Transverse colon (tissue), 4 donors: ENCODE measurements at regions not wholly inside any gene's neighbourhood (a gene's known extent, or its start where the extent isn't known, plus 50 kb on each side); places are given as distances from the start of the nearest gene placed in this dataset.

Source experiments
- DNase-seq: peaks from one replicate; pipeline ENCODE4 v3.0.0-alpha.2; 2019
- H3K27ac ChIP-seq, 4 donors: fragments of 200-600 bp; sonication (generic); 2 replicates each; pipeline ENCODE4 v1.5.1; 2016 to 2018; ENCODE audit warnings: inconsistent platforms in 4 of 4
- H3K27me3 ChIP-seq: fragments of 200-600 bp; sonication (generic); 2 replicates; pipeline ENCODE4 v1.5.1; 2017; ENCODE audit warnings: inconsistent platforms
- H3K36me3 ChIP-seq, 4 donors: fragments of 200-600 bp; sonication (generic); 2 replicates each; pipeline ENCODE4 v1.5.1; 2017 to 2019; ENCODE audit warnings: inconsistent platforms in 4 of 4
- H3K4me1 ChIP-seq, 4 donors: fragments of 200-600 bp; sonication (generic); 2 replicates each; pipeline ENCODE4 v1.5.1; 2017 to 2020; ENCODE audit warnings: inconsistent platforms in 4 of 4
- H3K4me3 ChIP-seq, 4 donors: fragments of 200-600 bp; sonication (generic); 1 replicate in 1 of 4; 2 replicates in 3 of 4; pipeline versions ENCODE4 v1.5.1 to v1.6.1; 2017 to 2019; ENCODE audit warnings: inconsistent platforms in 4 of 4
- H3K9me3 ChIP-seq, 2 donors: fragments of 200-600 bp; sonication (generic); 2 replicates each; pipeline ENCODE4 v1.5.1; 2017 to 2019; ENCODE audit warnings: inconsistent platforms in 2 of 2
- CTCF ChIP-seq, 5 experiments: fragments of 200-600 bp in 3 of 5; fragments of 450-650 bp in 2 of 5; sonication (generic) in 3 of 5; IDR thresholded peaks; 1 replicate in 2 of 5; 2 replicates in 3 of 5; pipeline ENCODE4 v1.5.1; 2016 to 2017; ENCODE audit warnings: antibody characterized with exemption in 5 of 5, inconsistent platforms in 3 of 5, mild to moderate bottlenecking in 2 of 5, moderate library complexity in 1 of 5
- EP300 ChIP-seq: sonication (generic); formaldehyde crosslinking; IDR thresholded peaks from one replicate; pipeline ENCODE4 v1.6.1; 2017; ENCODE audit warnings: antibody characterized with exemption, low read depth
- POLR2A ChIP-seq: fragments of 450-650 bp; IDR thresholded peaks from one replicate; pipeline ENCODE4 v1.6.1; 2016; ENCODE audit warnings: antibody characterized with exemption, mild to moderate bottlenecking, moderate library complexity
- POLR2AphosphoS5 ChIP-seq, 3 donors: sonication (generic); formaldehyde crosslinking; IDR thresholded peaks; one replicate each; pipeline ENCODE4 v1.6.1; 2016; ENCODE audit warnings: antibody characterized with exemption in 3 of 3
- WGBS, 2 donors: methylation state at CpG; one replicate each; pipeline ENCODE4 v1.1.5; 2018; ENCODE audit warnings: low coverage in 1 of 2; 5-methylcytosine and 5-hydroxymethylcytosine counted together
- in situ Hi-C, 4 donors: fragments of 200-750 bp; cut with MboI; loops; one replicate each; pipeline versions ENCODE4 v1.15.0 to v1.15.1; 2017; ENCODE audit warnings: low sequenced_read_pairs in 3 of 4, low pct_ligation_motif_present in 1 of 4, low pct_unique_long_range_greater_than_20kb in 1 of 4
- intact Hi-C: fragments of 100-400 bp; cut with DNase I; formaldehyde crosslinking; loops from one replicate; pipeline ENCODE4 v1.15.1; 2023; ENCODE audit warnings: low total_unique reads

- TF ChIP-seq EP300, result no peak
- TF ChIP-seq POLR2AphosphoS5 (IDR thresholded peaks at IDR 0.05), result no peak
- TF ChIP-seq POLR2A, result no peak
- TF ChIP-seq CTCF (IDR thresholded peaks at IDR 0.05), result no peak
- in situ Hi-C loops (no loop called here), intact Hi-C loops (loop anchor here (1.0 kb wide), 1 partner anchor 22 kb away; no protein-coding TSS in a partner anchor)
- Histone ChIP-seq H3K36me3 (no peaks in the 10 kb centered on the region), H3K27me3 (no peaks in the 10 kb centered on the region), H3K4me1 (peaks cover 0 to 8% (median 4%) of the 10 kb centered on the region in 4 donors), H3K9me3 (no peaks in the 10 kb centered on the region), H3K4me3 (no peak overlapping the region), H3K27ac (no peak overlapping the region)
- 75 to 91% methylated on average over 1 to 8 of the region's 8 CpGs for WGBS, 2 donors
- no peak for DNase-seq
These were observed 245.9 kb upstream of the FOXQ1 start for GRCh38 chr6:1065986-1066385.

GRCh38 chr6:1063671-1064355 is 248.1 kb upstream of the FOXQ1 start:
- TF ChIP-seq POLR2AphosphoS5 (IDR thresholded peaks at IDR 0.05) (no peak), POLR2A (no peak), CTCF (IDR thresholded peaks at IDR 0.05) (no peak), EP300 (no peak)
- Histone ChIP-seq H3K9me3 (no peaks in the 10 kb centered on the region), H3K27me3 (no peaks in the 10 kb centered on the region), H3K4me3 (no peak overlapping the region), H3K4me1 (no peaks in the 10 kb centered on the region), H3K36me3 (no peaks in the 10 kb centered on the region), H3K27ac (no peak overlapping the region)
- no peak for DNase-seq
- 64 to 73% methylated on average over 9 to 13 of the region's 13 CpGs for WGBS, 2 donors
- intact Hi-C loops (no loop called here), in situ Hi-C loops (no loop called here)

- in situ Hi-C loops (no loop called here), intact Hi-C loops (no loop called here)
- Histone ChIP-seq H3K27ac (no peak overlapping the region), H3K4me1 (no peaks in the 10 kb centered on the region), H3K9me3 (no peaks in the 10 kb centered on the region), H3K36me3 (no peaks in the 10 kb centered on the region), H3K27me3 (no peaks in the 10 kb centered on the region), H3K4me3 (no peak overlapping the region)
- no peak for DNase-seq
- TF ChIP-seq CTCF (IDR thresholded peaks at IDR 0.05) (no peak), POLR2A (no peak), POLR2AphosphoS5 (IDR thresholded peaks at IDR 0.05) (no peak), EP300 (no peak)
- 77 to 88% methylated on average over 3 to 8 of the region's 8 CpGs for WGBS, 2 donors
These were observed 248.9 kb upstream of the FOXQ1 start for GRCh38 chr6:1062786-1063545.

- intact Hi-C loops (no loop called here), in situ Hi-C loops (no loop called here)
- H3K4me1 ChIP-seq, result no peaks in the 10 kb centered on the region
These were observed 252.3 kb upstream of the FOXQ1 start for GRCh38 chr6:1059596-1059995.

More at GRCh38 chr6:1059596-1059995, 252.3 kb upstream of the FOXQ1 start:
- no peak for DNase-seq
- Histone ChIP-seq H3K9me3 (no peaks in the 10 kb centered on the region), H3K4me3 (no peak overlapping the region), H3K27ac (no peak overlapping the region), H3K27me3 (no peaks in the 10 kb centered on the region), H3K36me3 (no peaks in the 10 kb centered on the region)
- no peak for TF ChIP-seq CTCF (IDR thresholded peaks at IDR 0.05)
- no peak for TF ChIP-seq POLR2A
- TF ChIP-seq POLR2AphosphoS5 (IDR thresholded peaks at IDR 0.05), result no peak
- TF ChIP-seq EP300, result no peak
- WGBS, 2 donors, result 86 to 92% methylated on average over 6 of the region's 6 CpGs
